ENCODE measurements at regions not wholly inside any gene's neighbourhood (a gene's known extent, or its start where the extent isn't known, plus 50 kb on each side); places are given as distances from the start of the nearest gene placed in this dataset.

DNA sequence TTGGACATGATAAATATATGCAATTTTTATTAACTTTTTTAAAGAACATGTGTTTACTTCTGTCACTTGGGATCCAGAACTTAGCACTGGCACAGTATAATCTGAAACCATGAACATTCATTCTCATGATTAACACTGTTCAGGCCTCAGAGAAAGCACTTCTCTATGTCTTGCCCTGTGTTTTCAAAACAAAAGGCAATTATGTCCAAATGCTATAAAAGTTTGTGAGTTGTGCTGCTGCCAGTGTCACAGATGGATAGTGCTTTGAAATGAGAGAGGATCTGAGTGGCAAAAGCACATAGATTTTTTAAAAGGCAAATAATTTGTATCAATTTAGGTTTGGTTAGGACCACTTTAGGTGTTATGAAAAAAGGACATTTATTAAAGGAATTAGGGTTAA is 470.5 kb upstream of the FAM98A start:
- TF ChIP-seq, protein P1, sequence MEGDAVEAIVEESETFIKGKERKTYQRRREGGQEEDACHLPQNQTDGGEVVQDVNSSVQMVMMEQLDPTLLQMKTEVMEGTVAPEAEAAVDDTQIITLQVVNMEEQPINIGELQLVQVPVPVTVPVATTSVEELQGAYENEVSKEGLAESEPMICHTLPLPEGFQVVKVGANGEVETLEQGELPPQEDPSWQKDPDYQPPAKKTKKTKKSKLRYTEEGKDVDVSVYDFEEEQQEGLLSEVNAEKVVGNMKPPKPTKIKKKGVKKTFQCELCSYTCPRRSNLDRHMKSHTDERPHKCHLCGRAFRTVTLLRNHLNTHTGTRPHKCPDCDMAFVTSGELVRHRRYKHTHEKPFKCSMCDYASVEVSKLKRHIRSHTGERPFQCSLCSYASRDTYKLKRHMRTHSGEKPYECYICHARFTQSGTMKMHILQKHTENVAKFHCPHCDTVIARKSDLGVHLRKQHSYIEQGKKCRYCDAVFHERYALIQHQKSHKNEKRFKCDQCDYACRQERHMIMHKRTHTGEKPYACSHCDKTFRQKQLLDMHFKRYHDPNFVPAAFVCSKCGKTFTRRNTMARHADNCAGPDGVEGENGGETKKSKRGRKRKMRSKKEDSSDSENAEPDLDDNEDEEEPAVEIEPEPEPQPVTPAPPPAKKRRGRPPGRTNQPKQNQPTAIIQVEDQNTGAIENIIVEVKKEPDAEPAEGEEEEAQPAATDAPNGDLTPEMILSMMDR (conservative IDR thresholded peaks at IDR 0.05), result no peak
- TF ChIP-seq EZH2 (IDR thresholded peaks at IDR 0.05; ENCODE audit: low read depth), result no peak
- Histone ChIP-seq H3K79me2 (ENCODE audit: low read depth) (no peaks in the 10 kb centered on the region), H3K4me3 (no peak overlapping the region), H3K4me2 (no peak overlapping the region), H3K36me3 (ENCODE audit: low read depth) (no peaks in the 10 kb centered on the region), H3K27me3 (ENCODE audit: insufficient read depth, low read depth) (peaks cover 23% of the 10 kb centered on the region), H3K27ac (no peak overlapping the region), H4K20me1 (ENCODE audit: insufficient read depth) (no peaks in the 10 kb centered on the region; the same call in 1 of the 2 replicates), H3K9me2 (ENCODE audit: insufficient read depth) (no peaks in the 10 kb centered on the region), H3F3A (ENCODE audit: insufficient read depth, low read depth) (no peaks in the 10 kb centered on the region), H3K4me1 (replicated peaks; ENCODE audit: insufficient read depth) (no peaks in the 10 kb centered on the region), H2AFZ (no peak overlapping the region), H3K9me3 (ENCODE audit: insufficient read depth, low read depth) (no peaks in the 10 kb centered on the region)
- POLR2A ChIA-PET (ENCODE audit: unreplicated experiment), result no interaction called here
- BruUV-seq (replicated peaks), result no TSS peak
- intact Hi-C loops (cut with micrococcal nuclease; ENCODE audit: unreplicated experiment), result no loop called here
- DNase-seq, result no peak
- CTCF ChIA-PET, result no interaction called here

DNA sequence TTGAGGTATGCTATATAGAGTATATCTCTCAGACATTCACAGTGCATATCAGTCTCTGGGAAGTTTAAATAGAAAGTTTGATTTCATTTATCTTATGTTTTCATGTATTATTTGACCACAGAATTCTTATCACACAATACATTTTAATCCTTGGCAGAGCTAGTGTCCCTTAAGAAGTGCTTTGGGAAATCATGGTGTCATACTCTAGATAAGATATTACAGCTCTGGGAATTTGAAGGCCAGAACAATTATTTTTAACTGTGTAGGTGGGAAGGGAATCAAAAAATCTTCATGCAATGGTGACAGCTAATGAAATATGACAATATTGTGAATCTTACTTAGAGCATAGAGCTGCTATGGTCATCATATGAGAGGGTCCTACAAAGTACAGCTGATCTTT is 451.3 kb upstream of the FAM98A start:
- no peaks in the 10 kb centered on the region for H3K79me2 ChIP-seq (ENCODE audit: low read depth)
- H4K20me1 ChIP-seq (ENCODE audit: insufficient read depth), result no peaks in the 10 kb centered on the region
- H3K9me3 ChIP-seq (ENCODE audit: insufficient read depth, low read depth), result no peaks in the 10 kb centered on the region
- POLR2A ChIA-PET (ENCODE audit: unreplicated experiment), result no interaction called here
- no peak overlapping the region for H3K27ac ChIP-seq
- CTCF ChIA-PET, result no interaction called here
- TF ChIP-seq, protein P1 (conservative IDR thresholded peaks at IDR 0.05), result no peak
- no peak for TF ChIP-seq EZH2 (IDR thresholded peaks at IDR 0.05; ENCODE audit: low read depth)
- no TSS peak for BruUV-seq (replicated peaks)
- no peak for DNase-seq
- no peaks in the 10 kb centered on the region for H3K4me1 ChIP-seq (replicated peaks; ENCODE audit: insufficient read depth)
- intact Hi-C loops (cut with micrococcal nuclease; ENCODE audit: unreplicated experiment), result no loop called here
- no peak overlapping the region for H2AFZ ChIP-seq
- H3K27me3 ChIP-seq (ENCODE audit: insufficient read depth, low read depth), result peaks cover 23% of the 10 kb centered on the region; the same call in 1 of the 2 replicates
- no peak overlapping the region for H3K4me2 ChIP-seq
- H3K4me3 ChIP-seq, result no peak overlapping the region
- 0 out of 2 replicates have a peak, but pooled peaks cover 4% of the 10 kb centered on the region for H3K9me2 ChIP-seq (ENCODE audit: insufficient read depth)
- no peaks in the 10 kb centered on the region for H3F3A ChIP-seq (ENCODE audit: insufficient read depth, low read depth)
- no peaks in the 10 kb centered on the region for H3K36me3 ChIP-seq (ENCODE audit: low read depth)

DNA sequence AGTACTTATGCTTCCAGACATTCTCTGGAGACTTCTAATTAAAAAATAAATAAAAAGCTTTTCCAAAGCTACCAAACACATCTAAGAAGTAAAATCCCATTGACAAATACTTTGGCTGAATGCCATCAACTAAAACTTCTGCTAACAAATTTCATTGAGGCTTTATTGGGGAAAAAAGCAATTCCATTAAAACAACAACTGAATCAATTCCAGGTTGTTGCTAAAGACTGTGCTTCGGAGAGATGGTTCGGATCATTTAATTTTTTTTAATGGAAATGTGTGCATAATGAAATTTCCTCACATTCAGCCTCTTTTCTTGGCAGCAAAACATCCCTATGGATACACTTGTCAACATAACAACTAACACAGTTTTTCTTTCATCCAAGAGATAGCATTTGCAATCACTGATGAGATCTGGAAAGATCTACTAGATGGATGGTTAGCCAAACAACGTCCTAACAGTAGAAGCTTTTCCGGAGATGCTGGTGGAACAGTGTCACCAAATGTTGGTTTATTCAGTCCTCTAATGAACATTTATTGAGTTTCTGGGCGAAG is 446.1 kb upstream of the FAM98A start:
- no peaks in the 10 kb centered on the region for H3K9me3 ChIP-seq (ENCODE audit: insufficient read depth, low read depth)
- BruUV-seq (replicated peaks), result no TSS peak
- no peaks in the 10 kb centered on the region for H3K36me3 ChIP-seq (ENCODE audit: low read depth)
- no peak overlapping the region for H3K4me3 ChIP-seq
- no peak overlapping the region for H3K4me2 ChIP-seq
- H3K9me2 ChIP-seq (ENCODE audit: insufficient read depth), result no peaks in the 10 kb centered on the region
- H3K27me3 ChIP-seq (ENCODE audit: insufficient read depth, low read depth), result peaks cover 30% of the 10 kb centered on the region; the same call in 1 of the 2 replicates
- intact Hi-C loops (cut with micrococcal nuclease; ENCODE audit: unreplicated experiment), result no loop called here
- no peak for DNase-seq
- POLR2A ChIA-PET (ENCODE audit: unreplicated experiment), result no interaction called here
- CTCF ChIA-PET, result no interaction called here
- H3F3A ChIP-seq (ENCODE audit: insufficient read depth, low read depth), result no peaks in the 10 kb centered on the region
- no peak for TF ChIP-seq EZH2 (IDR thresholded peaks at IDR 0.05; ENCODE audit: low read depth)
- no peaks in the 10 kb centered on the region for H3K4me1 ChIP-seq (replicated peaks; ENCODE audit: insufficient read depth)
- H4K20me1 ChIP-seq (ENCODE audit: insufficient read depth), result no peaks in the 10 kb centered on the region
- no peak overlapping the region for H2AFZ ChIP-seq
- H3K79me2 ChIP-seq (ENCODE audit: low read depth), result no peaks in the 10 kb centered on the region
- no peak overlapping the region for H3K27ac ChIP-seq

DNA sequence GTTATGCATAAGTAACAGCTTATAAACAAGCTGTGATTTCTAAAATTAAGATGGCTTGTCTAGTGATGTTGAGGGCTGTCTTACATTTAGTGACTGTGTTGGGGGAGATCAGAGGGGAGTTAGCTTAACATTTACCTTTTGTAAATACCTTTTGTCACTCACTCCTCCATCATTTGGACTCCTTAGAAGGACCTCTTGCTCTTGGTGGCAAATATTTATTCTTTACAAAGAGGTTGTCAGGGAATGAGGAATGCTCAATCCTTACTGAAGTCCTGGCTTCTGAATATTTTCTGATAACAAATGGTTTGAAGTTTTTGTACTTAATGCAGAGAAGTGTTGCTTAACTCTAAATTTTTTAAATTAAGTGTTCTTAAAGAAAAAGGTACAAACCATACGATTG is 438.8 kb upstream of the FAM98A start:
- TF ChIP-seq, protein P1 (conservative IDR thresholded peaks at IDR 0.05), result no peak
- no peak for TF ChIP-seq EZH2 (IDR thresholded peaks at IDR 0.05; ENCODE audit: low read depth)
- intact Hi-C loops (cut with micrococcal nuclease; ENCODE audit: unreplicated experiment), result no loop called here
- POLR2A ChIA-PET (ENCODE audit: unreplicated experiment), result no interaction called here
- Histone ChIP-seq H3K9me2 (ENCODE audit: insufficient read depth) (no peaks in the 10 kb centered on the region), H4K20me1 (ENCODE audit: insufficient read depth) (no peaks in the 10 kb centered on the region), H3F3A (ENCODE audit: insufficient read depth, low read depth) (no peaks in the 10 kb centered on the region), H3K4me1 (replicated peaks; ENCODE audit: insufficient read depth) (no peaks in the 10 kb centered on the region), H3K36me3 (ENCODE audit: low read depth) (no peaks in the 10 kb centered on the region), H3K27ac (no peak overlapping the region), H3K9me3 (ENCODE audit: insufficient read depth, low read depth) (no peaks in the 10 kb centered on the region), H3K4me2 (no peak overlapping the region), H2AFZ (no peak overlapping the region), H3K4me3 (no peak overlapping the region), H3K27me3 (ENCODE audit: insufficient read depth, low read depth) (no peaks in the 10 kb centered on the region; the same call in 1 of the 2 replicates), H3K79me2 (ENCODE audit: low read depth) (no peaks in the 10 kb centered on the region)
- no peak for DNase-seq
- no TSS peak for BruUV-seq (replicated peaks)
- CTCF ChIA-PET, result no interaction called here

All from PC-9 (cell line).